Astrocyte of the spinal cord (primary cell): ENCODE measurements at regions not wholly inside any gene's neighbourhood (a gene's known extent, or its start where the extent isn't known, plus 50 kb on each side); places are given as distances from the start of the nearest gene placed in this dataset.

Source experiments
- DNase-seq: peaks from one replicate; pipeline ENCODE4 v3.0.0; 2011; ENCODE audit warnings: low read depth, low spot score
- H3K4me3 ChIP-seq: 2 replicates; pipeline ENCODE4 v1.5.1; 2011; ENCODE audit warnings: low read depth, mild to moderate bottlenecking, low read length, moderate library complexity
- in situ Hi-C: cut with HindIII; loops from 2 replicates; pipeline ENCODE4 v1.10.0; 2017; ENCODE audit warnings: low sequenced_read_pairs
- TF ChIP-seq, protein P1 (sequence below): IDR thresholded peaks from 2 replicates; pipeline ENCODE4 v1.5.1; 2012; ENCODE audit warnings: low read depth, mild to moderate bottlenecking, low read length, inconsistent platforms

DNA sequence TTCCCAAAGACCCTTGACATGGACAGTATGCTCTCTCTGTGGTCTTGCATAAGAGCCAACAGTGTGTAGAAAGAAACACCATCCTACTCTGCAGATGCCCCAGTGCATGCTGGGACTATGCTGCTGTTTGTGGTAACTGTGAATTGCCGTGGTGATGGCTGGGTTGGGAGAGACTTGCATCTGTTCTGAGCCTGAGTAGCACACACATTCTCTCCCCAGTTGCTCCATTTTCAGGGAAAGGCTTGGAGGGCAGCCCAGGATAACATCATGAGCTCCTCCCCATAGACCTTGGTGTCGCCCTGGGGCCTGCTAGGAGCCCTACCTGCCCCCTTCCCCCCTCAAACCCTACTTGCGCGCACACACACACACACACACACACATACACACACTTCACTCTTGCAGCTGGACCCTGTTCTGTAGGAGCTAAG is 120.9 kb upstream of the IPO9 start:
- DNase-seq = peak; percentile 77
- in situ Hi-C loops = no loop called here
- no peak overlapping the region for H3K4me3 ChIP-seq
- TF ChIP-seq, protein P1, sequence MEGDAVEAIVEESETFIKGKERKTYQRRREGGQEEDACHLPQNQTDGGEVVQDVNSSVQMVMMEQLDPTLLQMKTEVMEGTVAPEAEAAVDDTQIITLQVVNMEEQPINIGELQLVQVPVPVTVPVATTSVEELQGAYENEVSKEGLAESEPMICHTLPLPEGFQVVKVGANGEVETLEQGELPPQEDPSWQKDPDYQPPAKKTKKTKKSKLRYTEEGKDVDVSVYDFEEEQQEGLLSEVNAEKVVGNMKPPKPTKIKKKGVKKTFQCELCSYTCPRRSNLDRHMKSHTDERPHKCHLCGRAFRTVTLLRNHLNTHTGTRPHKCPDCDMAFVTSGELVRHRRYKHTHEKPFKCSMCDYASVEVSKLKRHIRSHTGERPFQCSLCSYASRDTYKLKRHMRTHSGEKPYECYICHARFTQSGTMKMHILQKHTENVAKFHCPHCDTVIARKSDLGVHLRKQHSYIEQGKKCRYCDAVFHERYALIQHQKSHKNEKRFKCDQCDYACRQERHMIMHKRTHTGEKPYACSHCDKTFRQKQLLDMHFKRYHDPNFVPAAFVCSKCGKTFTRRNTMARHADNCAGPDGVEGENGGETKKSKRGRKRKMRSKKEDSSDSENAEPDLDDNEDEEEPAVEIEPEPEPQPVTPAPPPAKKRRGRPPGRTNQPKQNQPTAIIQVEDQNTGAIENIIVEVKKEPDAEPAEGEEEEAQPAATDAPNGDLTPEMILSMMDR = no peak

DNA sequence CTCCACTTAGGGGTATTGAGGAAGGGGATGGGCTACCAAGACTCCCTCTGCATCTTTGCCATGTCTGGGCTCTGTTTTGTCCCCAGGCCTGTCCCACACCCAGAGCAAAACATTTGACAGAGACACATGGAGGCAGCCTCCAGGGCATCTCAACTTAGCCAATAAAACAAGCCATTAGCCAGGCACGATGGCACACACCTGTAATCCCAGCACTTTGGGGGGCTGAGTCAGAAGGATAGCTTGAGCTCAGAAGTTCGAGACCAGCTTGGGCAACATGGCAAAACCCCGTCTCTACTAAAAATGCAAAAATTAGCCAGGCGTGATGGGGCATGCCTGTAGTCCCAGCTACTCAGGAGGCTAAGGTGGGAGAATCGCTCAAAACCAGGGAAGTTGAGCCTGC is 120.3 kb upstream of the IPO9 start:
- in situ Hi-C loops = no loop called here
- DNase-seq = no peak
- H3K4me3 ChIP-seq = no peak overlapping the region
- TF ChIP-seq, protein P1 = no peak

DNA sequence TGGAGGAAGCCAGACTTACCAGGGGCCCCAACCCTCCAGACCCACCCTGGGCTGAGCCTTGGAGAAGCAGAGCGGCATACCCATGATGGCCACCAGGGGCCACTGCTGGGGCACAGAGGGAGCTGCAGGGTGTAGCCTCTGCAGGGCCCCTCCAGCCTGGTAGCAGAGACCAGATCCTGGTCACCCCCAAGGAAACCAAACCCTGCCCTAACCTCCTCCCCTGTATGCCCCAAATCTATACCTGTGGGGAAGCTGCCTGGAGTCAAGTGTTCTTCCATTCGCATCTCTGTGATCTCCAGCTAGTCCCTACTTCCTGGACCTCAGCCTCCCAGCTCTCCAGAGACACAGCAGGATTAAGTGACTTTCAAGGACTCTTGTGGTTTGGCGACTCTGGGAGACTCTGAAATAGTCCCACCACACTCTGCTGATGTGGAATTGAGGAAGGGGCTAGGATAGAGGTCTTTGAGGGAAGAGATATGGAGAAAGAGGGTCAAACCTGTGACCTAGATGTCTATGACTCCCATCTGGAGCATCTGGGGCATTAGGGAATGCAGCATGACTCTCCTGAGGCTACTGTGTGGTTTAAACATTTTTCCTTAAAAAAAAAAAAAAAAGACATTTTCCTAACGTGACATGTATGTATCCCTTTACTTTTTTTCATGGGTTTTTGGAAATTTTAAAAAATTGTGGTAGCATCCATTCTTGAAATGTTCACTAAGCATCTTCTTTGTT is 119.2 kb upstream of the IPO9 start:
- in situ Hi-C loops = no loop called here
- peak; percentile 67 for DNase-seq
- TF ChIP-seq, protein P1 = peak; percentile 91
- H3K4me3 ChIP-seq = no peak overlapping the region

DNA sequence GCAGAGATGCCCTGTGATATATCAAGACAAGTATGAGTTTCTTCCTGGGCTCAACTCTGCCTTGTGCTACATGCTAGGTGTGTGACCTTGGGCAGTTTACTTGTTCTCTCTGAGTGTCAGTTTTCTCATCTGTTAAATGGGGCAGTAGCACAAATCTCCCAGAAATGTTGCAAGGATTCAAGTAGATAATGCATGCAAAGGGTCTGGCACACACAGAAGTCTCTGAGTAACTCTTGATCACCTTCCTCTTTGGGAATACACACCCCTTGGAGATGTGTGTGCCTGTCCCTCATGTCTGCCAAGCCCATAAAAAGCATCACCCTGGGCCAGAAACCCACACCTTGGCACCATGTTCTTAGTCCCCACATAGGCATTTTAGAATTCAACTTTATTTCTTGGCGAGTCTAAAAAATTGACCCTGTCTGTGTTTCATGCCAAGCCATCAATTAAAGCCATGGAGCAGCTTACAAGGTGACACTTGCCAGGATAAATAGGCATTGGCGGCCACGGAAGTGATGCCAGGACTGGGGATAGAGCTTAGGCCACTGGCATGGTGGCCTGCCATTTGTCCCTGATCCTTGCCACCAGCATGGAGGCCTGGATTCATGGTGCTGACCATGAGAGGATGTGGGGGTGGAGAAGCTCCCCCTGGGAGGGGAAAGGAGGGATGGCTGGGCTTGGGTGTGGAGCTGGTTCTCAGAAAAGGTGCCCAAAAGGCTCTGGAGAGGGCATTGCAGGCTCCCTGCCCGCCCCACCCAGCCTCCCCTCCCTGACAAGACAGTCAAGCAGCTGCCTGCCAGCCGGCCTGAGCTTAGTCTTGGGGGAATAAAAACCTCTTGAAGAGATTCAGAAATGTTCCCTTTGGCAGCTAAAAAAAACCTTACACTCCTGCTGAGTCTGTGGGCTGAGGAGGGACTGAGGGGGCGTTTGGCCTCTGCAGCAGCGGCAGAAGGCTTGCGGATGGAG is 118.0 kb upstream of the IPO9 start:
- H3K4me3 ChIP-seq = no peak overlapping the region
- TF ChIP-seq, protein P1 = no peak
- in situ Hi-C loops = no loop called here
- peak; percentile 49 for DNase-seq

DNA sequence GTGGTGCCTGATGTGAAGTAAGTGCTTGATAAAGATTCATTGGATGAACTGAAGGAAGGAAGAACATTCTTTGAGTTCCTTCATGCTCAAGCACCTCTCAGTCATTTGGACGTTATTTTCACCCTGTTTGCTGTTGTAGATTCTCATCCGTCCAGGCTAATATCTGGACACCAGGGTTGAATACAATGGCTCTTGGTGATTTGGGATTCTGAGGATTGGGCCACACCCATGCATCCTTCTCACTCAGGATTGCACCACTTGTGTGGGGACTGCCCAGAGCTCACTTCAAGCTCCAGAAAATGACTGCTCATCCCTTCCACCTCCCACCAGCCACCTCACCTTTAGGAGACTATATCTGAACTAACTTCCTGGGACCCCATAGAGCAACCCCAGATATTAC is 117.1 kb upstream of the IPO9 start:
- TF ChIP-seq, protein P1 = no peak
- DNase-seq = no peak
- no peak overlapping the region for H3K4me3 ChIP-seq
- in situ Hi-C loops = no loop called here

DNA sequence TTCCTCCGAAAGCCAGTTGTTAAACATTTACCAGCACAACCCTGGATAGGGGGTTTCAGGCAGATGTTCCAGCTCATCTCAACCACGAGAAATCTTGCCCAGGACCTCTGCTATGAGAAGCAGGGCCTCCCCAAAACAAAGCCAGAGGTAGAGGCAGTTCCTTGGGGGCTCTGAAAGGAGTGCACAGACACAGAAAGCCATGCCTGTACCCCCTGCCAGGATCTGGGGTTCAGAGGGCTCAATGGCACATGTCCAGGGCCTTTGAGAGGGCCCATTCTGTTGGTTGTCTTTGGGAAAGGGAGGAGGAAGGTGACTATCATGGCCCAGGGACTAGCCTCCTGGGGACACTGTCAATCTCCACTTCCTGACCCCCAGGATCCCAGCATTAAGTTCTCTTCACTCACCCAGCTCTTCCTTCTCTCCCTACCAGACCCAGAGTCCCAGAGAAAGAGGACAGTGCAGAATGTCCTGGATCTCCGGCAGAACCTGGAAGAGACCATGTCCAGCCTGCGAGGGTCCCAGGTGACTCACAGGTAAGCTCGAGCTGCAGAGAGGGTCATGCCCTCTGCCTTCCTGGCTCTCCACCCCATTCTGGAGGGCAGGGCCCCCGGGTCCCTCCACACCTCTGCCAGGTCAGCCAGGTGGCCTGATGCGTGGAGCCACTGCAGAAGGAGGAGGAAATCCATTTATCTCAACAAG is 116.4 kb upstream of the IPO9 start:
- in situ Hi-C loops = no loop called here
- DNase-seq = no peak
- TF ChIP-seq, protein P1 = no peak
- H3K4me3 ChIP-seq = no peak overlapping the region
